BE2C (cell line): ENCODE measurements at regions not wholly inside any gene's neighbourhood (a gene's known extent, or its start where the extent isn't known, plus 50 kb on each side); places are given as distances from the start of the nearest gene placed in this dataset.
"Not testable (repeated sequence)": the region's sequence is repeated elsewhere in the genome, so short reads cannot be mapped to it uniquely, and the experiment has no call there.

ENCODE experiments used
- DNase-seq: peaks from one replicate; pipeline ENCODE4 v3.0.0-alpha.2; 2020
- H3K27me3 ChIP-seq: fragments of 250-450 bp; sonication (Bioruptor Pico); 2 replicates; pipeline ENCODE4 v1.5.1; 2020; ENCODE audit warnings: mild to moderate bottlenecking
- H3K36me3 ChIP-seq: fragments of 250-450 bp; sonication (Bioruptor Pico); 2 replicates; pipeline ENCODE4 v1.5.1; 2020; ENCODE audit warnings: mild to moderate bottlenecking
- H3K4me1 ChIP-seq: fragments of 250-450 bp; sonication (Bioruptor Pico); 2 replicates; pipeline ENCODE4 v1.5.1; 2020
- H3K4me3 ChIP-seq: 2 replicates; pipeline ENCODE4 v1.5.1; 2011; ENCODE audit warnings: low read depth, low read length
- H3K9me3 ChIP-seq: fragments of 250-450 bp; sonication (Bioruptor Pico); 2 replicates; pipeline ENCODE4 v1.5.1; 2020
- CTCF ChIP-seq: IDR thresholded peaks from 2 replicates; pipeline ENCODE4 v1.5.1; 2012; ENCODE audit warnings: mild to moderate bottlenecking, low read depth, low read length

- Histone ChIP-seq H3K4me1 (no peaks in the 10 kb centered on the region), H3K4me3 (no peak overlapping the region), H3K9me3 (no peaks in the 10 kb centered on the region), H3K36me3 (no peaks in the 10 kb centered on the region), H3K27me3 (no peaks in the 10 kb centered on the region)
- peak; percentile 55 for DNase-seq
- no peak for TF ChIP-seq CTCF
Observed at GRCh38 chr1:213693864-213694263, 293.9 kb upstream of the PROX1 start.

- Histone ChIP-seq H3K36me3 (no peaks in the 10 kb centered on the region), H3K9me3 (no peaks in the 10 kb centered on the region), H3K27me3 (no peaks in the 10 kb centered on the region), H3K4me1 (no peaks in the 10 kb centered on the region), H3K4me3 (no peak overlapping the region)
- DNase-seq = no peak
- TF ChIP-seq CTCF = no peak
Observed at GRCh38 chr1:213697192-213697802, 290.5 kb upstream of the PROX1 start.

GRCh38 chr1:213698092-213698702, 289.6 kb upstream of the PROX1 start:
- H3K36me3 ChIP-seq = no peaks in the 10 kb centered on the region
- no peak for TF ChIP-seq CTCF
- no peaks in the 10 kb centered on the region for H3K4me1 ChIP-seq
- no peak for DNase-seq
- H3K9me3 ChIP-seq = no peaks in the 10 kb centered on the region
- H3K4me3 ChIP-seq = no peak overlapping the region
- no peaks in the 10 kb centered on the region for H3K27me3 ChIP-seq

- Histone ChIP-seq H3K36me3 (no peaks in the 10 kb centered on the region), H3K27me3 (no peaks in the 10 kb centered on the region), H3K4me3 (no peak overlapping the region), H3K4me1 (no peaks in the 10 kb centered on the region), H3K9me3 (no peaks in the 10 kb centered on the region)
- DNase-seq = no peak
- TF ChIP-seq CTCF = no peak
Observed at GRCh38 chr1:213702703-213703102, 285.1 kb upstream of the PROX1 start.

- no peak for DNase-seq
- no peaks in the 10 kb centered on the region for H3K36me3 ChIP-seq
- no peak for TF ChIP-seq CTCF
- H3K4me1 ChIP-seq = no peaks in the 10 kb centered on the region
- H3K4me3 ChIP-seq = no peak overlapping the region
- H3K27me3 ChIP-seq = no peaks in the 10 kb centered on the region
- no peaks in the 10 kb centered on the region; the same call in 1 of the 2 replicates for H3K9me3 ChIP-seq
Observed at GRCh38 chr1:213704941-213705340, 282.8 kb upstream of the PROX1 start.

- DNase-seq, H3K4me1 ChIP-seq, H3K36me3 ChIP-seq, H3K27me3 ChIP-seq, H3K4me3 ChIP-seq, H3K9me3 ChIP-seq: not testable (repeated sequence)
Observed at GRCh38 chr1:213711833-213712490, 275.8 kb upstream of the PROX1 start.
